IgD-negative memory B cell (primary cell): ENCODE measurements at regions not wholly inside any gene's neighbourhood (a gene's known extent, or its start where the extent isn't known, plus 50 kb on each side); places are given as distances from the start of the nearest gene placed in this dataset.
"Not testable (repeated sequence)": the region's sequence is repeated elsewhere in the genome, so short reads cannot be mapped to it uniquely, and the experiment has no call there.

Experiments
- H3K27ac Mint-ChIP-seq, 3 donors: one replicate each; pipeline ENCODE4 v1.8.0; 2020 to 2022; ENCODE audit warnings: mild to moderate bottlenecking in 3 of 3, mixed read lengths in 3 of 3, moderate library complexity in 1 of 3
- H3K27me3 Mint-ChIP-seq: one replicate; pipeline ENCODE4 v1.8.0; 2021; ENCODE audit warnings: mixed read lengths
- H3K36me3 Mint-ChIP-seq: one replicate; pipeline ENCODE4 v1.8.0; 2020; ENCODE audit warnings: mild to moderate bottlenecking, mixed read lengths
- H3K4me1 Mint-ChIP-seq, 3 donors: one replicate each; pipeline ENCODE4 v1.8.0; 2020 to 2022; ENCODE audit warnings: mixed read lengths in 3 of 3, mild to moderate bottlenecking in 1 of 3
- H3K4me3 Mint-ChIP-seq, 4 donors: one replicate each; pipeline ENCODE4 v1.8.0; 2020 to 2022; ENCODE audit warnings: mild to moderate bottlenecking in 4 of 4, mixed read lengths in 4 of 4, moderate library complexity in 3 of 4
- H3K9me3 Mint-ChIP-seq, 3 donors: one replicate each; pipeline ENCODE4 v1.8.0; 2020 to 2021; ENCODE audit warnings: mixed read lengths in 3 of 3, mild to moderate bottlenecking in 1 of 3

DNA sequence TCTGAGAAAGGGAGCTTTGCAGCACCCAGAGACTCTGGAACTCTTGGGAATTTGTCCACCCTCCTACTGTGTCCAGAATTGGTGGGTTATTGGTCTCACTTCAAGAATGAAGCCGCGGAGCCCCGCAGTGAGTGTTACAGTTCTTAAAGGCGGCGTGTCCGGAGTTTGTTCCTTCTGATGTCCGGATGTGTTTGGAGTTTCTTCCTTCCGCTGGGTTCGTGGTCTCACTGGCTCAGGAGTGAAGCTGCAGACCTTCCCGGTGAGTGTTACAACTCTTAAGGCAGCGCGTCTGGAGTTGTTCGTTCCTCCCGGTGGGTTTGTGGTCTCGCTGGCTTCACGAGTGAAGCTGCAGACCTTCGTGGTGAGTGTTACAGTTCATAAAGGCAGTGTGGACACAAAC is 824.7 kb downstream of the LRRTM4 start:
- H3K4me1 Mint-ChIP-seq, H3K9me3 Mint-ChIP-seq, H3K4me3 Mint-ChIP-seq, H3K27ac Mint-ChIP-seq, H3K36me3 Mint-ChIP-seq, H3K27me3 Mint-ChIP-seq: not testable (repeated sequence)

DNA sequence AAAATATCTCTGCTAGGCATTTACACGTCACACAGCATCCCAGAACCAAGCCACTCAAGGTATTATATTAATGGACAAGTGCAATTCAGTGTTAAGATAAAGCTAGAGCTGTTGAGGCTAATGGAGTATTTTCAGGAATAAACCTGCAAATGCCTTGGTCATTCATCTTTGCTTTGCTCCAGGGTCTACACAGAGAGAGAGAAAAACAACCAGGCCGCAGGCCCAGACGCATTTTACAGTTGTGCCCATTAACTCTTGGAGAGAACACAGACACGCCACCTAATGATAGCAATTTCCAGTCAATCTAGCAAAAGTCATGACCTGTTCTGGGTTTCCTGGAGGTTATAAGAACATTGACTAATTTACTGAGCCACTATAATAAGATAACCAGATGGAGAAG is 829.3 kb downstream of the LRRTM4 start:
- no peaks in the 10 kb centered on the region for H3K36me3 Mint-ChIP-seq
- no peaks in the 10 kb centered on the region for H3K4me1 Mint-ChIP-seq
- H3K27ac Mint-ChIP-seq, result no peak overlapping the region
- peaks cover 0 to 6% (median 5%) of the 10 kb centered on the region in 3 donors for H3K9me3 Mint-ChIP-seq
- no peaks in the 10 kb centered on the region for H3K27me3 Mint-ChIP-seq
- no peak overlapping the region for H3K4me3 Mint-ChIP-seq

DNA sequence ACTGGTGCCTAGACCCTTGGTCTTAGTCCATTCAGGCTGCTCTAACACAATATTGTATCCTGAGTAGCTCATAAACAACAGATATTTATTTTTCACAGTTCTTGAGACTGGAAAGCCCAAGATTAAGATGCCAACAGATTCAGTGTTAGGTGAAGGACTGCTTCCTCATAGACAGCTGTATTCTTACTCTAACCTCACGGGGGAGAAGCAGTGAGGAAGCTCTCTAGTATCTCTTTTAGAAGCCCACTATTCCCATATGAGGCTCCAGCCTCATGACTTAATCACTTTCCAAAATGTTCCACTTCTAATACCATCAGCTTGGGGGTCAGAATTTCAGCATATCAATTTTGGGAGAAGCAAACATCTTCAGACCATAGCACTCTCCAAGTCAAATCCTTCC is 833.4 kb downstream of the LRRTM4 start:
- Mint-ChIP-seq H3K27me3 (no peaks in the 10 kb centered on the region), H3K4me1 (no peaks in the 10 kb centered on the region), H3K4me3 (no peak overlapping the region), H3K27ac (no peak overlapping the region), H3K9me3 (peaks cover 0 to 6% (median 2%) of the 10 kb centered on the region in 3 donors), H3K36me3 (no peaks in the 10 kb centered on the region)

DNA sequence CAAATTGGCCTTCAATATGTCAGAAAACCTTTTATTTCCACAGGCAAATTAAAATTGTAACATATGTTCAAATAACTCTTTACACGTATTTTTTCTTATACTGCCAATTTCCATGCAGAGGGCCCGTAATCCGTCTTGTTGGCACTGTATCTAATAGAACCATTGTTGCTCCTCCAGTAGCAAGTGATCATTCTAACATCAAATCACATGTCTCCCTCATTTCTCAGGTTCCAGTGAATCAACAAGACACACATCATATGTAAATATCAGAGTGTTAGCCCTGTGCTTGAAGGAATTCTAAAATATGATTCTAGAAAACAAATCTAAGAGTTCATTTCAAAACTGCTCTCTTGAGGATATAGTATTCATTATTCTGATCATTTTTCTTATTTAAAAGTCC is 834.3 kb downstream of the LRRTM4 start:
- Mint-ChIP-seq H3K9me3 (peaks cover 0 to 6% (median 2%) of the 10 kb centered on the region in 3 donors), H3K4me1 (no peaks in the 10 kb centered on the region), H3K27me3 (no peaks in the 10 kb centered on the region), H3K36me3 (no peaks in the 10 kb centered on the region), H3K27ac (no peak overlapping the region), H3K4me3 (no peak overlapping the region)

DNA sequence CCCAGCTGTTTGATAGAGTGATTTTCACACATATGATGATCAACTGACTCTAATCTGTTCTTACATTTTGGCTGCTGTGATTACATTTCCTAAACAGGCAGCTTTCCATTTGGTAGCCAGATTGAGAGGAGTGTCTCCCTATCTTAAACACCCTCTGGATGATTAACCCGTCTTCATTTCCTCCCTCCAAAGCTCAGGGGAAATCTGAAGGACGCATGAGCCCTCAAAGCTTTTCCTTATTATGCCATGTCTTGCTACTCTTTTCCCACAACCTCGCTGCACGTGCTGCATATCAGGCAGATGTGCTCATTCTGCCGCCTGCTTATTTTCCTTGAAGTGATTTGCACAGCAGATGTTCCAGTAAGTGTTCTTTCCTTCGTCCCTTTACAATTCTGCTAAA is 837.4 kb downstream of the LRRTM4 start:
- no peaks in the 10 kb centered on the region for H3K27me3 Mint-ChIP-seq
- peaks cover 0 to 9% (median 9%) of the 10 kb centered on the region in 3 donors for H3K9me3 Mint-ChIP-seq
- H3K4me1 Mint-ChIP-seq, result no peaks in the 10 kb centered on the region
- no peak overlapping the region for H3K4me3 Mint-ChIP-seq
- H3K27ac Mint-ChIP-seq, result no peak overlapping the region
- no peaks in the 10 kb centered on the region for H3K36me3 Mint-ChIP-seq

DNA sequence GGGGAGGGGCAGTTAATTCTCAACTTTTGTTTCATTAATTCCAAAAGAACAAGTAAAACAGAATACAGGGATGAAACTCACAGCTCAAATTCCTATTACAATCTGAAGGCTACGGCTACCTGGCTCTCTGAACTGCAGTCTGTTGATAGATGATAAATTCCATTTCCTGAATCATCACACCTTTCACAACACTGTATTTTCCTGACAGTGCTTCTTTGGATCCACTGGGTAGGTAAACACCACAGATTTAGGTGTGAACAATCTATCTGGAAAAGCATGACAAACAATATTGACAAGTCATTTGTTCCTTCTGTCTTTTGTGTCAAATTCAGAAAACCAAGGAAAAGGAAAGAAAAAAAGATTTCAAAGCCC is 843.2 kb downstream of the LRRTM4 start:
- Mint-ChIP-seq H3K36me3 (no peaks in the 10 kb centered on the region), H3K9me3 (peaks cover 0 to 9% (median 3%) of the 10 kb centered on the region in 3 donors), H3K4me1 (no peaks in the 10 kb centered on the region), H3K4me3 (no peak overlapping the region), H3K27ac (no peak overlapping the region), H3K27me3 (no peaks in the 10 kb centered on the region)

DNA sequence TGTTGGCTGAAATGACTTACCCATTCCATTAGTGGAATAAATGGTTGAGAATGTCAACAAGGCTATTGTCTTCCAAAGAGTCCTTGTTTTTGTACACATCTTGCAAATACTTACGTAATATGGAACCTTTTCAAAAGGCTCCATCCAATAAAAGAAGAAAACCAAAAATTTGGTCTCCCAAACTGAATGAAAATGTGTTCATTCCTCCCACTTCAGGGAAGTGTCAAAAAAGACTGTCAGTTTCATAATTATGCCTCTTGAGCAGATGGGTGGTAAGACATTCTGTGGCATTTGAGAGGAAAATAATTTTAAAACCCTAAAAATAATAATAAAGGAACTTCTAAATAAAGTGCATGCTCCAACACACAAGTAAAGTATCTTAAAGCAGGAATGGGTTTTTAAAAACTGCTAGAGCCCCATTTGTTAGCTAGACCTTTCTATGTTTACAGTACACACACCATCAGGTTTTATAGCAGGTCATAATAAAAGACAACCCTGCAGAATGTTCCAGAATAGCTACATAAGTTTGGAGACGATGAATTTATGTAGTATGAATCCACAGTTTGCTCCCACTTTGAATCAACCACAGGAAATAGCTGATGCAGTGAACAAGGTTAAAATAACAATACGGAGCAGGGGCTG is 843.7 kb downstream of the LRRTM4 start:
- Mint-ChIP-seq H3K9me3 (peaks cover 0 to 9% (median 3%) of the 10 kb centered on the region in 3 donors), H3K36me3 (no peaks in the 10 kb centered on the region), H3K4me1 (no peaks in the 10 kb centered on the region), H3K27me3 (no peaks in the 10 kb centered on the region), H3K4me3 (no peak overlapping the region), H3K27ac (no peak overlapping the region)

DNA sequence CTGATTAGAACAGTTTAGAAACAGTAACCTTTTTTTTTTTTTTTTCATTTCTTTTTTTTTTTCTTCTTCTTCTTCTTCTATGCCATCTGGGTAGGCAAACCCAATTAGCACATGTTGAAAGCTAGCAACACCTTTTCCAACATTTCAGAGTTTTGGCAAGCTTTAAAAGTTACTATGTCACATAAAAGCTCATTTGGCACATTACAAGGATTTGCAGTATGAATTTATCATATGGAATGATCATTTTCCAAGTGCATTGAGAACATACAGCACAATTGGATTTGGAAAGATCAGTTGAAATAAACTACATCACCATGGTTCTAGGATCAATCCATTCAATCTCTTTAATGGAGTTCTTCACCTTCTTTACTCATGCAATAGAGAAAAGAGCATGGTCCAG is 847.0 kb downstream of the LRRTM4 start:
- Mint-ChIP-seq H3K36me3 (no peaks in the 10 kb centered on the region), H3K4me1 (no peaks in the 10 kb centered on the region), H3K27ac (no peak overlapping the region), H3K27me3 (no peaks in the 10 kb centered on the region), H3K4me3 (no peak overlapping the region), H3K9me3 (no peaks in the 10 kb centered on the region)

DNA sequence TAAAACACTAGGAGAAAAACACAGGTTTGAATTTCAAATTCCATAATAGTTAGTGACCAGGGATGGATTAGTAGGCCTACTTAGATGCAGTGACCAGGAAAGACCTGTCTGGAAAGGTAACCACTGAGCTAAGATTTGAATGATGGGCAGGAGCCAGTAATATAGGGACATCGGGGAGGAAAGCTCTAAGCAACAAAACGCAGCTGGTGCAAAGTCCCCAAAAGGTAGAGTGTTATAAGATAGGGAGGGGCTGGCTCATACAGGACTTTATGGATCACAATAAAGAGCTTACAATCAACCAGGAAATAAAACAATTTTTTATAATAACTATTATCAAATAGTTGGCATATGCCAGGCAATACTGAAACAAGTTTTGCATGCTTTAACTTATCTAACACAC is 849.4 kb downstream of the LRRTM4 start:
- Mint-ChIP-seq H3K27me3 (no peaks in the 10 kb centered on the region), H3K9me3 (no peaks in the 10 kb centered on the region)

DNA sequence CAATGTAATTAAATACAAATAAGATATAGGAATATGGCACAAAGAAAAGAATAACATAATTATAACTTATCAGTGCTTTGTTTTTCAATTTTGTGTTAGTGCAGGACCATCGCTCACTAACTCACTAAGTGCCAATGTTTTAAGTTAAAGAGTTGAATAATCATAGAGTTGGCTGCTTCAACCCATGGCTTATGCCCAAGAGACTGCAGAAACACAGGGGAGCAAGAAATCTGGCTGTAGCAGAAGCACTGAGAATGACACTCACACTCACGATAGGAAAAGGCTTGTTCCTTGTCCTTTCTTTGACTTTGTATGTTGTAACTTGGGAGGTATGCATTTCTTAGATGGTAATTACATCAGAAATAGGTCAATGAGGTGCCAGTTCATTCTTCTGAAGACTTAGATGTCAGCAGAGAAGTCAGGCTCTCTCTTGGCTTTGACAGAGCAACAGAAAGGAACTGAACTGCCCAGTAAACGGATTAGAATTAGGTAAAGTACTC is 852.2 kb downstream of the LRRTM4 start:
- H3K27ac Mint-ChIP-seq, result no peak overlapping the region
- no peaks in the 10 kb centered on the region for H3K4me1 Mint-ChIP-seq
- H3K9me3 Mint-ChIP-seq, result no peaks in the 10 kb centered on the region
- no peaks in the 10 kb centered on the region for H3K27me3 Mint-ChIP-seq
- H3K4me3 Mint-ChIP-seq, result no peak overlapping the region
- no peaks in the 10 kb centered on the region for H3K36me3 Mint-ChIP-seq

More for the DNA sequence above, 849.4 kb downstream of the LRRTM4 start:
- H3K36me3 Mint-ChIP-seq, result no peaks in the 10 kb centered on the region
- H3K4me1 Mint-ChIP-seq, result no peaks in the 10 kb centered on the region
- no peak overlapping the region for H3K27ac Mint-ChIP-seq
- H3K4me3 Mint-ChIP-seq, result no peak overlapping the region

DNA sequence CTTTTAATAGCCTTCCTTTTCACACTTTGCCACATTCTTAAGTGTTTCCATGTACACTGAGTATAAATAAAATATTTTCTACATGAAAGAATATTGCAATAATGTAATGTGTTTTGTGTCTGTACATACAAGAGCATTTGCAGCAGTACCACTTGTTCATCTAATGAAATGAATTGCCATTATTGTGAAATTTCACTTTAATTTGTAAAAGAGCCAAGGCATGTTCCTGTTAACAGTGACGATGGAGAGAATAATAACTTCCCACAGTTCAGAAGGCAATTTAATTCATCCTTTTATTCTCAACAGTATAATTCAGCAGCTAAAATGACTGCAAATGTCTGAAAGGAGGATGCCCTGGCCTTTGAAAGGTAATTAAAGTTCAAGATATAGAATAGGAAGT is 853.9 kb downstream of the LRRTM4 start:
- H3K27me3 Mint-ChIP-seq, result no peaks in the 10 kb centered on the region
- no peaks in the 10 kb centered on the region for H3K36me3 Mint-ChIP-seq
- H3K9me3 Mint-ChIP-seq, result no peaks in the 10 kb centered on the region
- no peaks in the 10 kb centered on the region for H3K4me1 Mint-ChIP-seq
- H3K4me3 Mint-ChIP-seq, result no peak overlapping the region
- no peak overlapping the region for H3K27ac Mint-ChIP-seq

DNA sequence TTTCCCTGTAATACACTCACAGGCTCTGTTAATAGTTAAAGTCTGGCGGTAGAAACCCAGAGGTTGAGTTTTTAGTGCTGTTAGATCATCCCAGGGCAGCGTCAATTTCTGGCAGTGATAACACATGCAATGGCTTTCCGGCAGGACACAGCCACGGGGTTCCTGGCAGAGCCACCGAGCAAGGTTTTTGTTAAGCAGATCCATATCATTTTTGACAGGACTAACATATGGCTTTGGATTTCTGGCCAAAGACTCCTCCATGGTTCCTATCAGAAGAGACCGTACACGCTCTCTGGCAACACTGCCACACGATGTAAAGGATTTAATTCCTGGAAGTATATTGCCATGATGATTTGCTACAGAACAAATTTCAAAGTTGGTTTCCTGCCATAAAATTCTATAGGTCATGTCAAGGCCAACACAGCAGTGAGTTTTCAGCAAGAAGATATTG is 854.3 kb downstream of the LRRTM4 start:
- Mint-ChIP-seq H3K4me3 (no peak overlapping the region), H3K9me3 (no peaks in the 10 kb centered on the region), H3K27ac (no peak overlapping the region), H3K4me1 (no peaks in the 10 kb centered on the region), H3K36me3 (no peaks in the 10 kb centered on the region), H3K27me3 (no peaks in the 10 kb centered on the region)

DNA sequence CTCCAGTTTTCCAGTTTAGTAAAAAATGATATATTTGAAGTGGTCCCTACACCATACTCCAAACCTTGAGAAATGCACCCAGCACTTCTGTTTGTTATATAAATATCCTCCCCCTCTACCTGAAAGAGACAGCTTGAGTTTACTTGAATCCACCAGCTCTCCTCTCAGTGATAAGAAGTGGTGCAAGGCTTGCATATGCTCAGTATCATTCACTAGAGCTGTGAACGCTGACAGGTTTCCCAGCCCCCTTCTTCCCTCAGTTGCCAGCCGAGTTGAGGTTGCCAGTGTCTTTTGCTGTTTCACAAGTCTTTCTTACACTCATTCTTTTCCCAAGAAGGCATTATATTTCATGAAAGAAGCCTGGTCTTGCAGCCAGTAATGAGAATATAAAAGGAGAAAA is 880.0 kb downstream of the LRRTM4 start:
- H3K27ac Mint-ChIP-seq, result no peak overlapping the region
- H3K27me3 Mint-ChIP-seq, result no peaks in the 10 kb centered on the region
- no peaks in the 10 kb centered on the region for H3K36me3 Mint-ChIP-seq
- H3K4me3 Mint-ChIP-seq, result no peak overlapping the region
- H3K9me3 Mint-ChIP-seq, result peaks cover 0 to 32% (median 4%) of the 10 kb centered on the region in 3 donors
- H3K4me1 Mint-ChIP-seq, result no peaks in the 10 kb centered on the region

DNA sequence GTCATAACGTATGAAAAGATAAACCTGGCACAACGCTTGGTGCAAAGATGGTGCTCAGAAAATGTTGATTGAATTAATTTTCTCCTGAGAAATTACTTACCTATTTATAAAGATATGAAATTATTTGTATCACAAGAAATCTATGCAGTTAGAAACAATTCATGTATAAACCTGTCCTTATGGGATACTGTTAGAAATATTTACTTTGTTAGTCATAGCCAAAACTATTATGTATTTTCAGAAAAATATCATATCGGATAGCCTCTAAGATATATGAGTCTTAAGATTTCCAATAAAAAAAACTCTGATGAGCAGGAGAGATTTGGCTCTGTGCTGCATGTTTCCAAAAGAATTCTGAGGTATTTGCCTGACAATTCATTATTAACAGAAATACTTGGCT is 880.7 kb downstream of the LRRTM4 start:
- no peaks in the 10 kb centered on the region for H3K27me3 Mint-ChIP-seq
- no peaks in the 10 kb centered on the region for H3K4me1 Mint-ChIP-seq
- no peak overlapping the region for H3K27ac Mint-ChIP-seq
- no peaks in the 10 kb centered on the region for H3K36me3 Mint-ChIP-seq
- no peak overlapping the region for H3K4me3 Mint-ChIP-seq
- H3K9me3 Mint-ChIP-seq, result peaks cover 0 to 32% (median 4%) of the 10 kb centered on the region in 3 donors

DNA sequence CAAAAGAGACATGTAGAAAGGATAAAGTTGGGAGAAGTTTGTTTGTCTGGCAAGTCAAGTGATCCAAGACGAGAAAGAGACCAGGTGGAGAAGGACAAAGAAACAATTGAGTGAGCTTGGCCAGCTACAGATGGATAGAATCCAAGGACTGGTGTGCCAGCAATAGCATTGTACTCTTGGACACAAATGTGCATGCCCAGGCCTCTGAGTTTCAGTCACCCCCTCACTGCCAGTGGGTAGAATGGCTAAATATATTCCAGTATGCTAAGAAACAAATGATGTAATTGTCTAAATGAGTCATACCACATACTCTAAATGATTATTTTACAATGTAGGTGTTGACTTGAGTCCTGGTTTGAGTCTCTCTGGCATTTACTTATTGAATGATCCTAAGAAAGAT is 881.3 kb downstream of the LRRTM4 start:
- no peaks in the 10 kb centered on the region for H3K36me3 Mint-ChIP-seq
- no peak overlapping the region for H3K27ac Mint-ChIP-seq
- H3K27me3 Mint-ChIP-seq, result no peaks in the 10 kb centered on the region
- no peak overlapping the region for H3K4me3 Mint-ChIP-seq
- H3K9me3 Mint-ChIP-seq, result peaks cover 0 to 30% (median 2%) of the 10 kb centered on the region in 3 donors
- no peaks in the 10 kb centered on the region for H3K4me1 Mint-ChIP-seq

DNA sequence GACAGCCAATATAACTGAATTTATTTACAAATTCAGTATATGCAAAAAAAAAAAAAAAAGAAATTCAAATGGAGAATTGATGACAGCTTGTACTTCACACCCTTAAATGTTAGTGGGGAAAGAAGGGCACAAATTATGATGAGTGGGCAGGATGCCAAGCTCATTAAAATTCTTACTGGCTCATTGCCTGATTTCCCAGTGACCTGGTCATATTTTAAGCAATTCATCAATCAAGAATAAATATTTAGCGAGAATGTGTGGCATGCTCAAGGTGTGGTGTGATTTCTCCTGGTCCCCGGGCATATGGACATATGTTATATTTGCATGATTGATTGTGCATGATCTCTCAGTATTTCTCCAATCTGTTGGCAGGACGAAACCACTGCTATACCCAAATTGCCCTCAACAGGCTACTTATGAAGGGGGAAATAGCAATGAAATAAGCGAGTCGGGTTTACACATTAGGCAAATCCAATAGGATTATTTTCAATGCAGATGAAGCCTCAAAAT is 883.0 kb downstream of the LRRTM4 start:
- H3K4me3 Mint-ChIP-seq, result no peak overlapping the region
- no peak overlapping the region for H3K27ac Mint-ChIP-seq
- no peaks in the 10 kb centered on the region for H3K36me3 Mint-ChIP-seq
- H3K9me3 Mint-ChIP-seq, result peaks cover 0 to 24% (median 0%) of the 10 kb centered on the region in 3 donors
- no peaks in the 10 kb centered on the region for H3K27me3 Mint-ChIP-seq
- no peaks in the 10 kb centered on the region for H3K4me1 Mint-ChIP-seq
